Globus pallidus (tissue), 1 donor: ENCODE measurements at regions not wholly inside any gene's neighbourhood (a gene's known extent, or its start where the extent isn't known, plus 50 kb on each side); places are given as distances from the start of the nearest gene placed in this dataset.
"Not testable (repeated sequence)": the region's sequence is repeated elsewhere in the genome, so short reads cannot be mapped to it uniquely, and the experiment has no call there.

Source experiments
- DNase-seq: peaks from one replicate; pipeline ENCODE4 v3.0.0-alpha.2; 2015; ENCODE audit warnings: low spot score

- DNase-seq = no peak
Observed at GRCh38 chr5:85395526-85395925, 1010.8 kb upstream of the EDIL3 start.

GRCh38 chr5:85397451-85397850 lies 1012.8 kb upstream of the EDIL3 start:
- no peak for DNase-seq

GRCh38 chr5:85428426-85428934 lies 1043.8 kb upstream of the EDIL3 start:
- DNase-seq = no peak

DNA sequence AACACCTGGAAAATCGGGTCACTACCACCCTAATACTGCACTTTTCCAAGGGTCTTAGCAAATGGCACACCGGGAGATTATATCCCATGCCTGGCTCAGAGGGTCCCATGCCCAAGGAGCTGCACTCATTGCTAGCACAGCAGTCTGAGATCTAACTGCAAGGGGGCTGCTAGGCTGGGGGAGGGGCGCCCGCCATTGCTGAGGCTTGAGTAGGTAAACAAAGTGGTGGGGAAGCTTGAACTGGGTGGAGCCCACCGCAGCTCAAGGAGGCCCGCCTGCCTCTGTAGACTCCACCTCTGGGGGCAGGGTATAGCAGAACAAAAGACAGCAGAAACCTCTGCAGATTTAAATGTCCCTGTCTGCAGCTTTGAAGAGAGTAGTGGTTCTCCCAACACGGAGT lies 1047.0 kb upstream of the EDIL3 start:
- not testable (repeated sequence) for DNase-seq

- no peak for DNase-seq
Observed at GRCh38 chr5:85441156-85441555, 1056.5 kb upstream of the EDIL3 start.

DNA sequence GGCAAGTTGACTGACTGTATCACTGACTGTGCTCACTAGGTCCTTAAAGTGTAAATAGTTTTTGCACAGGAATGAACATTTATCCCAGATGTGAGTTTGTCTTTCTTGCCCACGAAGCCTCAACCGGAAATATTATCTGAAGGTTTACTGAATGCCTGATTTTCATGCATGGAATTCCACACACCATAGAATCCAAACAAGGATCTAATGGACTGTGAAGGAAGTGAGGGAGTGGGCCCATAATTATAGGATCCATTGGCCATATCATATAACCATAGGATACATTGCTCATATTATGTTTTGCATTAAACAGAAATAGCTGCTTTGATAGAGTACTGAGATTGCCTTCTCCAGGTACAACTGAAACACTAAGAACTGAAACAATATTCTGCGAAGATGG lies 1057.2 kb upstream of the EDIL3 start:
- no peak for DNase-seq

DNA sequence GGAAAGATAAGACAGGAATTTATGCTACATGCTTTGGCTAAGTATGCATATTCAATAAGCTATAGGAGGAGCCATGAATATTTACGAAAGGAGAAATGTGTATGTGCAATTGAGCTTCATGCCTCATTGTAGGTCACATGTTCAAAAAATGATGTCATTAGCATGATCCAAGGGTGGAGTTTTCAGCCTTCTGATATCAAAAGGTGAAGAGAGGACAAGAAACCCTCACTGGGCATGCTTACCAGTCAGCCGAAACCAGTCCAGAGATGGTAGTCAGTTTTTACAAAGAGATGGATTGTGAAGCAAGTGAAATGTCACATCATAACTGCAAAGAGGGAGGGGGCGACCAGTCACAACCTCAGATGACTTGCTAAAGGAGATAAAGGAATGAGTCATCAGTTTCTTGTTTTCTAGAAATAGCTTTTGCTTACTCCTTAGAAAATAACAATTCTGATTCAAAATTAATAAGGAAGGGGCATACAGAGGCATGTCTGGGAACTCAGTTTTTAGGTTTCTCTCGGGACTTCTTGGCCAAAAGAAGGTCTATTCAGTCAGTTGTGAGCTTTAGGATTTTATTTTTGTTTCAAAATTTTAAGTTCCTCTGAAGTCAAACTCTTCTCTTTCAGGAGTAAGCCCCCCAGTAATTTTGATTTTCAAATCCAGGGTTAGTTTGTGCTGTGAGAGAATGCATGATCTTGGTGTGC lies 1067.8 kb upstream of the EDIL3 start:
- no peak for DNase-seq

DNA sequence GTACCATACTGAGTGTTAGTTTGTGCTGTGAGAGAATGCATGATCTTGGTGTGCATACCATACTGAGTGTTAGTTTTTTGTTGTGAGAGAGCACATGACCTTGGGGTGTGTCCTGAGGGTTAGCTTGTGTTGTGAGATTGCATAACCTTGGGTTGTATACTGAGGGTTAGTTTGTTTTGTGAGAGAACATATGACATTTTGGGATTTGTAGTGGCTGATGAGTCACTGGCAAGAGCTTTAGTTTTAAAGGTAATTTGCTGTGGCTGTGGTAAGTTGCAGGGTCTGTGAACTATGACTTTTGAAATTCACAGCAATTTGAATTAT lies 1068.3 kb upstream of the EDIL3 start:
- no peak for DNase-seq

- DNase-seq = no peak
Observed at GRCh38 chr5:85458319-85458718, 1073.6 kb upstream of the EDIL3 start.

DNA sequence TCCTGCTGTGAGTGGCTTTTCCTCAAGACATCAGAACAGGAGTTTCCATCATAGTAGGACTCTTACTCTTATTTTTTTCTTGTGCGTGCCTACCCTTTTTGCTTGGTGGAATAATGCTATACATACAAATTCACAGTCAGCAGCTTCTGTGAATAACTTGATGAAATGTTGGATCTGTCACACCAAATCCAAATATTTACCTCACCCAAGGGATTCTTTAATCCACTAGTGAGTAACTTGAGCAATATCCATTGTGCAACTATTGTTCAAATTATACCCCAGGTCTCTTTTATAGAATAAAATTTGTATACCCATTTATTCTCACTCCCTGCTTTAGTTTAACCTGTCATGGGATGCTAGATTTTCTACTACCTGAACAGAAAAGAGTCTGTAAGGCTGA lies 1078.3 kb upstream of the EDIL3 start:
- no peak for DNase-seq

DNA sequence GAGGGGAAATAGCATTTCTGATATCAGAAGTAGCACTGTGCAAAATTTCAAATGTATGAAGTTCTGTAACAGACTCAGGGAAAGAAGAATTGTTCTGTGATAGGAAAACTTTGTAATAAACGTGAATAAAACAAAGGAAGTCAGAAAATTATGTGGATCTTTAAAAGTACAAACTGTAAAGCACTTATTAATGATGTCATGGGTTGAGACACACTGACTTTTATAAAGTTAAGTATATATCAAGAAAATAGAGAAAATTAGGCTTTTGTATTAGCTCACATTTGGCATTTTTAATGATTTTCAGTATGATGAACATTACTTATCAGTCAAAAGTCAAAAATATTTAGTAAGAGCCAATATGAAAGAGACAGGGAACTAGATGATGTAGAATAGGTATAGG lies 1081.7 kb upstream of the EDIL3 start:
- DNase-seq = no peak

- no peak for DNase-seq
Observed at GRCh38 chr5:85472749-85473148, 1088.1 kb upstream of the EDIL3 start.

GRCh38 chr5:85475151-85475550 lies 1090.5 kb upstream of the EDIL3 start:
- DNase-seq = not testable (repeated sequence)

DNA sequence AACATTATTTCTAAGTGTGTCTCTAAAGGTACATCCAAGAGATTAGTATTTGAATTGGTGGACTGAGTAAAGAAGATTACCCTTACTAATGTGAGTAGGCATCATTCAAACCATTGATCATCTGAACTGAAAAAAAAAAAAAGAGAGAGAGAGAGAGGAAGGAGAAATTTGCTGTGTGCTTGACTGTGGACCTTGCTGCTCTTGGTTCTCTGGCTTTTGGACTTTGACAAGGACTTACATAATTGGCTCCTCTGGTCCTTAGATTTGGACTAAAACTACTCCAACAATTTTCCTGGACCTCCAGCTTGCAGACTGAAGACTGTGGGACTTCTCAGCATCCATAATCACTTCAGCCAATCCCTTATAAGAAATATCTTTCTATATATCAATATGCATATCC lies 1091.9 kb upstream of the EDIL3 start:
- DNase-seq = no peak

GRCh38 chr5:85479849-85480248 lies 1095.2 kb upstream of the EDIL3 start:
- no peak for DNase-seq

- no peak for DNase-seq
Observed at GRCh38 chr5:85484982-85485574, 1100.4 kb upstream of the EDIL3 start.

- DNase-seq = no peak
Observed at GRCh38 chr5:85488295-85488694, 1103.6 kb upstream of the EDIL3 start.

- no peak for DNase-seq
Observed at GRCh38 chr5:85500869-85501268, 1116.2 kb upstream of the EDIL3 start.

DNA sequence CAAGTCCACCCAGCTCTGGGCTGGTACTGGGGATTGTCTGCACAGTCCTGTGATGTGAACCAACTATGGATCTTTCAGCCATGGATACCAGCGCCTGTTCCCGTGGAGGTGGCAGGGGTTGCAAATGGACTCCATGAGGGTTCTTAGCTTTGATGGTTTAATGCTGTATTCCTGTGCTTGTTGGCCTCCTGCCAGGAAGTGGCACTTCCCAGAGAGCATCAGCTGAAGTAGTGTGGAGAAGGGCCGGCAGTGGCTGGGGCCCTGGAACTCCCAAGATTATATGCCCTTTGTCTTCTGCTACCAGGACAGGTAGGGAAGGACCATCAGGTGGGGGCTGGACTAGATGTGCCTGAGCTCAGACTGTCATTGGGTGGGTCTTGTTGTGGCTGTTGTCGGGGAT lies 1104.8 kb upstream of the COX7C start:
- DNase-seq = no peak

- no peak for DNase-seq
Observed at GRCh38 chr5:85515588-85515987, 1102.2 kb upstream of the COX7C start.

DNA sequence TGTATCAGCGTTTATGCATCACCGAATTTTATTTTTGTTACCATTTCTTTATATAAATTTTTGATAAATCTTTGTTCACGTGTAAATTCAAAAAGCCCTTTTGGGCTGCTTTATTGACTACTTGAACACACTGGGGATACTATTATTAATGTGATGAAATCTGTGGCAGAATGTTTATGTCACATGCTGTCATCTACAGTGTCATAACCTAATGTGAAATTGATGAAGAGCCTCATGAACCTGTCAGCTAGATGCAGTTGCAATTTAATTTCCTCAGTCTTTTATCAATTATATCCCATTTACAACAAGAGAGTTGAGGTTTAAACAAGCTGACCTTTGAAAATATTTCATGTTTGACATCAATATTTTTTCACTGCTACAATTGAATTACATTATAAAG lies 1100.4 kb upstream of the COX7C start:
- DNase-seq = no peak

GRCh38 chr5:85533341-85534047 lies 1084.2 kb upstream of the COX7C start:
- DNase-seq = no peak

DNA sequence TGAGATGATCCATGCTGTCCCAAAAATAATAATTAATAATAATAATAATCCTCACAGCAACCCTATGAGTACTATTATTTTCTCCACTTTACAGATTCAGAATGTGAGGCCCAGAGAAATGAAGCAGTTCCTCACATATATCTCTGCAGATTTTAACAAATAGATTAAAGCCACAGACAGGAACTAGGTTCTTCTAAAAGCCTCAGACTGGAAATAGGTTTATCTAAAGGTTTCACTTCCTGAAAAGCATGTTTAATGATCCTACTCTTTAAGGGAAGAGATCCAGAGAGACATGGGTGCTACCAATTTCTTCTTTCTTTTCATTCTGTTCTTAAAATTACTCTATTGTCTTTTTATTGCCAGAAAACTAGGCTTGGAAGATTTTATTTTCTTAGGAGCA lies 1079.4 kb upstream of the COX7C start:
- no peak for DNase-seq
